NCI-H1092 treated with DMSO at 0.1 percent for 48 hours (cell line): ENCODE measurements at regions not wholly inside any gene's neighbourhood (a gene's known extent, or its start where the extent isn't known, plus 50 kb on each side); places are given as distances from the start of the nearest gene placed in this dataset.
A peak's percentile ranks its signal among the peaks of the same experiment; 100 is the strongest.

Source experiments
- DNase-seq: peaks from one replicate; lab custom pipeline; 2025; lab: John Stamatoyannopoulos, UW

- no peak for DNase-seq
Measured at GRCh38 chr1:91575909-91576519, 75.4 kb downstream of the CDC7 start.

- no peak for DNase-seq
Measured at GRCh38 chr1:91578320-91579109, 77.9 kb downstream of the CDC7 start.

- DNase-seq, result no peak
Measured at GRCh38 chr1:91579658-91580228, 79.1 kb downstream of the CDC7 start.

- DNase-seq, result no peak
Measured at GRCh38 chr1:91582431-91582921, 81.8 kb downstream of the CDC7 start.

- peak; percentile 35 for DNase-seq
Measured at GRCh38 chr1:91583326-91583755, 82.7 kb downstream of the CDC7 start.

- no peak for DNase-seq
Measured at GRCh38 chr1:91584309-91584708, 83.7 kb downstream of the CDC7 start.

GRCh38 chr1:91584878-91585277 is 84.2 kb downstream of the CDC7 start:
- no peak for DNase-seq

- no peak for DNase-seq
Measured at GRCh38 chr1:91585502-91585901, 84.9 kb downstream of the CDC7 start.

GRCh38 chr1:91585982-91586381 is 85.3 kb downstream of the CDC7 start:
- DNase-seq, result no peak

GRCh38 chr1:91589437-91589836 is 88.8 kb downstream of the CDC7 start:
- DNase-seq, result no peak

- no peak for DNase-seq
Measured at GRCh38 chr1:91591175-91591974, 90.7 kb downstream of the CDC7 start.

GRCh38 chr1:91592716-91593477 is 92.2 kb downstream of the CDC7 start:
- DNase-seq, result no peak

- DNase-seq, result no peak
Measured at GRCh38 chr1:91594383-91595055, 93.9 kb downstream of the CDC7 start.

- no peak for DNase-seq
Measured at GRCh38 chr1:91596474-91596873, 95.8 kb downstream of the CDC7 start.

GRCh38 chr1:91597215-91597614 is 96.6 kb downstream of the CDC7 start:
- no peak for DNase-seq

- no peak for DNase-seq
Measured at GRCh38 chr1:91600431-91601337, 100.0 kb downstream of the CDC7 start.

- no peak for DNase-seq
Measured at GRCh38 chr1:91601554-91602376, 101.1 kb downstream of the CDC7 start.

GRCh38 chr1:91603409-91603808 is 102.8 kb downstream of the CDC7 start:
- DNase-seq, result no peak

- DNase-seq, result no peak
Measured at GRCh38 chr1:91604632-91605031, 104.0 kb downstream of the CDC7 start.
